HG02588 (cell line): ENCODE measurements at regions not wholly inside any gene's neighbourhood (a gene's known extent, or its start where the extent isn't known, plus 50 kb on each side); places are given as distances from the start of the nearest gene placed in this dataset.
"Not testable (repeated sequence)": the region's sequence is repeated elsewhere in the genome, so short reads cannot be mapped to it uniquely, and the experiment has no call there.

ENCODE experiments used
- ATAC-seq: cut with Tn5 transposase; IDR thresholded peaks from one replicate; pipeline ENCODE4 v1.9.1; 2021; ENCODE audit warnings: mild to moderate bottlenecking, moderate library complexity; ENCODE audit not compliant: unreplicated experiment

DNA sequence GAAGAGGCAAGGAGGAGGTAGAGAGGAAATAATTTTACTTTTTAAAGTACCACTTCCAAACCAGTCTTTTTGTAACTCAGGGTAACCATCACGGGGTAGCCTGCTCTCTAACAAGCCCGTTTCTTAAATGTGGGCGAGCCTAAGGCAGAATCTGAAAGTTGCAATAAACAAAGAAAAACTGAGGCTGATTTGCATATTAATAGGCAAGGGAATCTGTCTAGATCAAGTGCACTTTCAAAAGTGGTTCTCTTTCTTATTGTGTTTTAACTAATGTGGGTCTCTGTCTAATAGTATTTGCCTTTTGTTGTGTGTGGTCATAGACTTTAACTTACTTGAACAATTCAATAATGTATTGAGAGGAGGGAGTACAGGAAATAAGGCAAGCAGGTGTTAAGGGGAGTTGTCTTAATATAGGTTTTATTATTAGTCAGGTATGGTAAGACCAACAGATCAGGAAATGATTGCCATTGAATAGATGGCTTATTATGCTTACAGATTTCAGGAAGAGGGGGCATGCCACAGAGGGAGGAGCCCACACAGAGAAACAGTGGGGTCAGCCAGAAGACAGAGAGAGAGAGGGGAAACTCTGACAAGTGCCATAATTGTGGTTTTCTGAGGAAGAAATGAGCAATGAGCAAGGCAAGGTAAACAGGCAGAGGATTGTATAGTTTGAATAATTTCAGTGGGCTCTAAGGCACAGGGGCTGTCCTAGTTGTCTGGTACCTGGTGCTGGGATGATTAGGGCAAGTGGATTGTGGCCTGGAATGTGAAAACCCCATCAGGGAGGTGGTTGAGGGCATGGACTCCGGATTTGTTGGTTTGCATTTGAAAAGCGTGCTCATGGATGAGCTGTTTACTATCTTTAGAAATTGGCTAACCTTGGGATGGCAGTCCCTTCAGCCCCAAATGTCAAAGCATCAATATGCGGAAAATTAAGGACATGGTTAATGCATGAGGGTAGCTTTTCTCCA is 237.2 kb downstream of the TOX3 start:
- ATAC-seq: no peak

DNA sequence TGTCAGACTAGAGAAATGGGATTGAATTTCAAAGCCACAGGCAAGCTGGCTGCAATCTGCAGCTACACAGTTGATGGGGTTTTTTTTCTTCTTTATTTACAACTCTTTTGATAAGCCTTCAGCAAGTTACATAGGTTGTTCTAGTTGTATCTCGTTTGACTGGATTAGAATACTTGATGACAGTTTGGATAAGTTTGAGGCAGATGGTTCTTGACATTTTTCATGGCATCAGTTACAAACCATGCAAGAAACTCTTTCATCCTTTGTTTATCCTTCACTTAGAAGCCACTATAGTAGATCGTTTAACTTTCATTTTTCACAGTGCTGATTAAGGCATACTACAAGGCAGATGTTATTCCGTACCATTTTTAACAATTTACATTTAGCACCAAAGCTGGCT is 238.9 kb downstream of the TOX3 start:
- ATAC-seq: no peak

DNA sequence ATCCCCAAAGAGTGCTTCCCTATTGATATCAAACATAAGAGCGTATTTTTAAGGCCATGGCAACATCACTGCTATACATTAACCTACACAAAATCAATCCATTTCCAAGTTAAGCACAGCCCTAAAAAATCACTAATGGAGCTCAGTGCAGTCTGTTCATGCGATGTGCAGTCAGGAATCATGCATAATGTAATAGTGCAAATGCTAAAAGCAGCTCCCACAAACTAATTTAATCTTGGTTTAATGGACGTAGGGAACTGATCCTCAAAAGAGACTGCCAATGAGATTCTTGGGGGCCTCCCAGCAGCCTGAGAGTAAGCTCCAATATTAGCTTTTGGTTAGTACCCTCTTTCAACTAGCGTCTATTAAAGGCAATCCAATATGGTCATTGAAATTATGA is 245.9 kb downstream of the TOX3 start:
- ATAC-seq: no peak

DNA sequence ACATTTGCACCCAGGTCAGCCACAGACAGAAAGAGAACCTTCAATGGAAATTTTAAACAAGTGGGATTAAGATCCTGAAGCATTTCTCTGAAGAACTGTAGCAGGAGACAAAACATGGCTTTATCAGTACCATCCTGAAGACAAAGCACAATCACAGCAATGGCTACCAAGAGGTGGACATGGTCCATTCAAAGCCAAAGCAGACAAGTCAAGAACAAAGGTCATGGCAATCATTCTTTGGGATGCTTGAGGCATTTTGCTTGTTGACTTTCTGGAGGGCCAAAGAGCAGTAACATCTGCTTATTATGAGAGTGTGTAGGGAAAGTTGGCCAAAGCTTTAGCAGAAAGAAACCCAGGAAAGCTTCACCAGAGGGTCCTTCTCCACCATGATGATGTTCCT is 248.2 kb downstream of the TOX3 start:
- ATAC-seq: no peak

DNA sequence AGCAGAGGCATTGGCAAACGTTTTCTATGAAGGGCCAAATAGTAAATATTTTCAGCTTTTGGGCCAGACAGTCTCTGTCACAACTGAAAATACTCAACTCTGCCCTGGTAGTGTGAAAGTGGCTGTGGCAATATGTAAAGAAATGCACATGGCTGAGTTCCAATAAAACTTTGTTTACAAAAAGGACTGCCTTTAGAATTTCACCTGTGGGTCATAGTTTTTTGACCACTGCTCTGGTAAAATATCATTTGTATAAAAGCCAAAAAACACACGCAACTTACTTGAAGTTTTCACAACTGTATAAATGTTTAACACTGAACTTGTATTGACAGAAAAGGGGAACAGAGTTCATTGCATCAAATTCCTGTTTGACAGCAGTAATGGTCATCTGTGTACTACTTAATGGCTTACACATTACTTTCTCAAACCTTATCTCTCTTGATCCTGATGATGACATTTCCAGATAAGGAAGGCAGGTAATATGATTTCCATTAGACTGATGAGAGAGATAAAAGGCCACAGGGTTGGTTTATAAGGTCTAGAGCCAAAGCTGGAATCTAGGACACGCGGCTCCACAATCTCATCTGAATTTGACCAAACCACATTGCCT is 250.1 kb downstream of the TOX3 start:
- ATAC-seq: not testable (repeated sequence)

DNA sequence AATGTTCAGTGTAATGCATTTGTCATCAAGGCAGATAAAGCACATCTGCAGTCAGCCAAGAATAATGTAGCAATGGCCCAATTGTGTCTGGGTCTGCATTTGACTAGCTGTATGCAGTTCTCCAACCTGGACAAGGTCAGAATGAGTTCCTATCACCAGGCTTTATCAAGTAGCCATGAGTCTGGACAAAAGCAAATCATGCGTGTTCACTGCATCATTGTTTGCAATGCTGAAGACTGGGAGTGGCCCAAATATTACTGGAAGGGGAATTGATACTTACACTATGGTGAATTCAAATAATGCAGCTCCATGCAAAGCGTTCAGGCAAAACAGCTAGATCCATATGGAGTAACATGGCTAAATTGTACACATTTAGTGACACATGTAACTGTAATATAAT is 250.9 kb downstream of the TOX3 start:
- no peak for ATAC-seq

DNA sequence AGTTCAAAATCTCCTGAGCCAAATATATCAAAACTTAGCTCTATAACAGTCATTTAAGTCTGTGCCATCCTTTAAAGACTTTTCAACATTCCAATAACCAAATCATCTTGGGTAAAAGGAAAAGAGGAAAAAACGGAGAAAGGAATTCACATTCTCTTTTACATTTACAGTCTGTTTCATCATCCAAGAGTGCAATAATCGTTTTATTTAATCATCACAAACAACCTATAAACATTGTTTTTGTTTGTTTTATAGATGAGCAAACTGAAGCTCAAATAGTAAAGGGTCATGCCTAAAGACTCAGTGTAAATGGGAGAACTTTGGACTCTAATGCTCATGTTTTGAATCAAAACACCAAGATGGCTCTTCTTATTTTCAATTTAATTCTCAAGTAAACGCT is 252.3 kb downstream of the TOX3 start:
- no peak for ATAC-seq

DNA sequence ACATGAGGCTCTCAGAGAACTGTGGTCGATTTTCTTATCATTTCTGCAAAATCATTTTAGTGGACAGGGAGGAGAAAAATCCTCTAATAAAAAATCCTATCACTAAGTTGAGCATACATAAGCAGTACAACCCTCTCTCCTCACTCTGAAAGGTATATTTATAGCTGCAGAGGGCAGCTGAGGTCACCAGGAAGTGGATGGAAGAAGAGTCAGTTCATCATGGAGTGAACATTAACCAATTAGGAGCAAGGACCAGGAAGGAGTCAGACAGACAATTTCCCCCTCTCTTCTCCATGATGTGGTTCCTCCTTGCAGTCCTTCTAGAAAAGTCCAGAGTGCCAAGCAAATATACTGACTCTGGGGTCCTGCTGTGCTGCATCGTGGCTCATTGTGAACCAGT is 253.7 kb downstream of the TOX3 start:
- ATAC-seq: no peak

DNA sequence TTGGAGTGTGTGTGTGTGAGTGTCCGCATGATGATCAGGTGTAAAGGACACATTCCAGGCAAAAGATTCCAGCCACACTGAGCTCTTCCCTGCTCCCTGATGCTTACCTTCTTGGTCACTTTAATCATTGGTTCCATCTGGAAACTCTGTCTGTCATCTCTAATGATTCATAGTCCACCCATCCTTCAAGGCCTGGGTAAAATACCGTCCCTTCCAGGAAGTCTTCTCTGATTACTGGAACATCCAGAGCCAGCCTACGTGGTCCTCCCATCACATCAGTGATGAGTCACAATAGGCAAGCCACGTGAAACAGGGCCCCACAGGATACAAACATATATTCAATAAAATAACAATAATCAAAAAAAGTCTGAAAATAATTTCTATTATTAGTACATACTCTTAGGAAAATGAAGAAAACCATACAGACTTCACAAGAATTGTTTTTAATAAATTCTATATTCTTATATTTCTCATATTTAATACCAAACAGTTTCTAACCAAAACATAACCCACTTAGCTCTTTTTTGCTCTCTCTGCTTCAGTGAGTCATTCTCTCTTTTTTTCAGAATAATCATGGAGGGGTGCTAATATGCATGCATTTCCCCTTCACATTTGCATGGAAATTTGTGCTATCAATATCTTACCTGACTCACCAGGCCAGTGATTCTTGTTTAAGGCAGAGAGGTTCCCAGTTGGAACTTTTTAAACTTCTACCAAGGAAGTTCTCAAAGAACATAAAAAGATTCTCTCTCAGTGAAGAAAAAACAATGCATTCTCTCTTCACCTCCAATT is 263.2 kb downstream of the TOX3 start:
- no peak for ATAC-seq

DNA sequence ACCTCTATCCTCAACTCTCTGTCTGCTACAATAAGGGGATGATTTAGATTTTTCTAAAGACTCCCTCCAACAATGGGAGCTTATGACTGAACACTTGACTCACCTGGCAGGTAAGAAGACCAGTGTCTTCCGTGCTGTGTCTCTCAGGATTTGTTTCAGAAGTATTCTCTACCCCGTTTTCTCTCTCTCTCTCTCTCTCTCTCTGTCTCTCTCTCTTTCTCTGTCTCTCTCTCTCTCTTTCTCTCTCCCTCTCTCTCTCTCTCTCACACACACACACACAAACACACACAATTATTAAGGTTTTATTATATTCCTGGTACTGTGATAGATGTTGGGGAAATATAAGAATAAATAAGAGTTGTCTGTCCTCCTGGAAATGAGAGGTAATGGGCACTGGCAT is 263.9 kb downstream of the TOX3 start:
- no peak for ATAC-seq

DNA sequence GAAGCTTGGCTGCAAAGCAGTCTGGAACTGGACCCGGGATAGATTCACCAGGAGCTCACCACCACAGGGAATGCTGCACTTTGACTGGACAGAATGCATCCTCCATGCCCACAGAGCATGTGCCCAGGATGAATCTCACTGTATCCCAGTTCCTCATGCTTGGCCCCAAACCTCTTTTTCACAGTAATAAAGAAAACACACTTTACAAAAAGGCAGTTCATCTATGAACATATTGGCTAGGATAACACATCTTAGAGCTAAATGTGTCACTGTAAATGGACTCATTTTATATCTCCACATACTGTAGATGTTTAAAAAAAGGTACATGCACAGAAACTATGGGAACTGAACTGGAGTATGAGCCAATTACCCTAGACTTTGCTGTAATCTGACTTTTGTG is 266.9 kb downstream of the TOX3 start:
- no peak for ATAC-seq

DNA sequence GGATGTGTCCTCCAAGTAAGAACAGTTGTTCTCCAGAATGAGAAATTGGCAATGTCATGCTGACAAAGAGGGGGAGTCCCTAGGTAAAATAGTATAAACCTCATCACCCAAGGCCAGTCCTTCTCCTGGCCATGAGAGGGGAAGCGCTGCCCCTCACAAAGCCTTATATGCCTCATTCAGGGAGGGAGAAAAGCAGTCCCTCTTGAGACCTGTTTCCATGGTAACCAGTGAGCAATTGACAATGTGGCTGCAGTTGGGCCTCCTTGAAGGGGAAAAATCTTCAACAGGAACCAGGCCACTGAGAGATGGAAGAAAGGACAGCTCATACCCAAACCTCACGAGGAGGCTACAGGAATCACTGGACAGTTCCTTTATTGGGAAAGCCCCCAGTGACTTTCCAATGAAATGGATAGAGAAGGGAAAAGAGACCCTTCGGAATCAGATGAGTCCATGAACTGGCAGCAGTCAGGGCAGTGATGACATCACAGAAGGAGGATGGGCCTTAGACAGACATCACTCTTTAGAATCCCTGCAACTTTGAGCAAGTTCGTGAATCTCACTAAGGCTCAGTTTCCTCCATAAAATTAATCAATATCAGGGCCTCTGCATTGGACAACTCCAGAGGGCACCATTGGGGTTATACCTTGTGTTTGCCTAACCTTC is 275.7 kb downstream of the TOX3 start:
- ATAC-seq: no peak

DNA sequence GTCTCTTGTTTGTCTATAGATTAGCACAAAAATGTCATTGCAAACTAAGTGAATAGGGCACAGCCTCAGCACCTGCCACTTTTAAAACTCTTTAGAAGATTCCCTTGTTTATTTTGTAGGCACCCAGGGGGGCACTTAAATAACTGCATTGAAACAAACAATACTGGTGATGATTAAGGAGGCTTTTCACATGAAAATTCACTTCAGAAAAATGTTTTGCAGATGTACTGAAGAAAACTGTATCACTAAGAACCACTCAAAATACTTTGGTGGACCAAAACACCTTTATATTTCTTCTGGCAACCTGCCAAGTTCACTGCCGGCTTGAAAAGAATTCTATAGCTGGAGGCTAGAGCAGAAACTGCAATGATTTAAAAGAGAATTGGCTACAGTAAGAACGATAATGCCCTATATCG is 281.5 kb downstream of the TOX3 start:
- ATAC-seq: no peak

DNA sequence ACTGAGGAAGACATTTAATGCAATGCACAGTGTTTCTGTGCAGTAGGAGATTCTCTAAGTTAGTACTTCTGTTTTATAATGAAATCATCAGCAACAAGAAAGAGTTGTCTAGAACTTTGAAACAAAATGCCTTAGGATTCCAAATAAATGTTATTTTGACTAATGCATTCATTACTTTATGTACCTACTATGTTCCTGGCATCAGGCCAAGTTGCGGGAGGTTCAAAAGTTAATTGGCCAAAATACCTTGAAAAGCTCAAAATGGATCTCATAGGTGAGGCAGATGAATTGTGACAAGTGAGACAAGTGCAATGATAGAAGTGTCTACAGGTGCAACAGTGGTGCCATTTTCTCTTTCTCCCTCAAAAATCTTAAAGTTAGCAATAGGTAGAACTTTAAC is 289.4 kb downstream of the TOX3 start:
- ATAC-seq: no peak

DNA sequence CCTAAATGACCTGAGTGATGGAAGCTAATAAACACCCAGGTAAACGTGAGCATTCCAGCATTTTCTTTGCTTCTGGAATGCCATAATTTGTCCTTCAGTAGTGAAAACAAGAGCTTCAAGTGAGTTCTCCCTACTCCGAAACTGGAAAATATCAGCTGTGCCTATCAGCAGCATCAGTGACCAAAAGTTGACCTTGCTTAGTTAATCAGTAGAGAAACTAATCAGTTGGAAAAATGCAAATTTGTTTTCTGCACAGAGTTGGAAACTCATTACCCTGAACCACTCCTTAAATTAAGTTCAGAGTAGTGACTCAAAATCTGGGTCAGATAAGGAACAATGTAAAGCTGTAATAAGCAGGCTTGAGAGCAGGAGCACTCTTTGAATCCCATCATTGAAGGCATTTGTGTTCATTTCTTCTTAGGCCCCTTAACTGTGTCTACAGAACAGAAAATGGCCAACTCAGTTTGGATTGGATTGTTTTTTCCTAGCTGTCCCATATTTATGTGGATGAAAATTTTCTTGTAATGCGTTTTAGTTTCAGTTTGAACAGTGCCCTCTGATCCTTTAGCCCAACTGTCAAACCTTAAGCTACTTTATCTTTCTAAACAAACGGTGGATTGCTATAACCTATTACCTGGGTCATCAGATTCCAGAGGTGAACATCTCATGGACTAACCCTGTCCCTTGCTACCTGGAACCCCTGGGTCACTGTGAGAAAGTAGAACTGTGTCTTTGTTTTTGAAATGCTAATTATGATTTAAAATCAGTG is 290.4 kb downstream of the TOX3 start:
- no peak for ATAC-seq

DNA sequence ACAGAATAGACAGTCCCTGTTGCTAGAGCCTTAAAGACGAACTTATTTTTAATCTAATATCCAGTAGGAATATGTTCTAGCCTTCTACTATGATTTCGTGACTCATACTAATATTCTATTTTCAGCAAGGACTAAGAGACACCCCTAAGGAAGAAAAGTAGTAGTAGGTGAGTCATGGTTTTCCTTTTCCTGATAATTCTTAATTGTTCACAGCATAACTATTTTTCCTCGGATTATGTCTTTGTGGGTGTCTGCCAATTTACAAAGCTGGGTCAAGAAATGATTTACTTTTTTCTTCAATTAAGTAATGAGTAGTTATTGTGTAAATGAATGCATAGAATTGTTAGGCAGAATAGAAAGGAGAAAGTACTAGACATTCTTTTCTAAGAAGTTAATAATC is 292.2 kb downstream of the TOX3 start:
- no peak for ATAC-seq

DNA sequence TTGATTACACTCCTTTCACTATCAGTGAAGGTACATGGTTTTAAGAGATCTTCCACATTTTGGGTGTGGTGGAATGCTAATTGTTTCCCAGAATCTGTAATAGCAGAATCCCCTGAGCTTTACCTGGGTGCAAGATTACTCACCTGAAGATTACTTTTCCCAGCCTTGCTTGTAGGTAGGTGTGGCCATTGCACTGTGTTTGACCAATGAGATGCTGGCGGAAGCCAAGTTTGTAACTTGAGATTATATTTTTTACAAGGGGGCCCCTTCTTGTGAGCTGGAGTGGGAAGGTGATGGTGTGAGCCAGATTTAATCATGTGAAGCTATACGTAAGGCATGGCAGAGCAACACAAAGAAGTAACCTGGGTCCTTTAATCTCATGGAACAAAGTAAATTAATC is 294.3 kb downstream of the TOX3 start:
- no peak for ATAC-seq

DNA sequence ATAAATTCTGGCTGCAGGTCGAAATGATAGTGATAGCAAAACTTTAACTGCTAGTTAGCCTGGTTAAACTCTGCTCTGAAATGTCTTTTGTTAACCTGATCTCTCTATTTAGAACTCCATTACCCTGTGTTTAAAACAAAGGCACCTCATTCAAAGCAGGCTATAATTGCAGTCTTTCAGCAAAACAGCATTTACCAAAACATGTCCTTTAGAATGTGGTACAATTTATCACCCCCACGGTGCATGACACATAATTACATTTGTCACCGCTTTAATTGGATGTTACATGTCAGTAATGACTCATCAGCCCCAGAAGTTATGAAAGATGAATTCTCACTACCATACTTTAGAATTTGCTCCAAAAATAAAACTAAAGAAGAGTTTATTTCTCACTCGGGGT is 295.4 kb downstream of the TOX3 start:
- ATAC-seq: no peak

DNA sequence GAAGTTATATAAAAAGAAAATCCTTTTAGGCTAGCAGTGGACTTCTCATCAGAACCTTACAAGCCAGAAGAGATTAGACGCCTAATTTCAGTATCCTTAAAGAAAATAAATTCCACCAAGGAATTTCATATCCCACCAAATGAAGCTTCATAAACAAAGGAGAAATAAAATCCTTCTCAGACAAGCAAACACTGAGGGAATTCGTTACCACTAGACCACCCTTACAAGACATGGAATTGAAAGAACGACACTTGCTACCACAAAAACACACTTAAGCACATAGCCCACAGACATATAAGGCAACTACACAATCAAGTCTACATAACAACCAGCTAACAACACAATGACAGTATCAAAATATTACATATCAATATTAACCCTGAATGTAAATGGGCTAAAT is 299.2 kb downstream of the TOX3 start:
- ATAC-seq: no peak

DNA sequence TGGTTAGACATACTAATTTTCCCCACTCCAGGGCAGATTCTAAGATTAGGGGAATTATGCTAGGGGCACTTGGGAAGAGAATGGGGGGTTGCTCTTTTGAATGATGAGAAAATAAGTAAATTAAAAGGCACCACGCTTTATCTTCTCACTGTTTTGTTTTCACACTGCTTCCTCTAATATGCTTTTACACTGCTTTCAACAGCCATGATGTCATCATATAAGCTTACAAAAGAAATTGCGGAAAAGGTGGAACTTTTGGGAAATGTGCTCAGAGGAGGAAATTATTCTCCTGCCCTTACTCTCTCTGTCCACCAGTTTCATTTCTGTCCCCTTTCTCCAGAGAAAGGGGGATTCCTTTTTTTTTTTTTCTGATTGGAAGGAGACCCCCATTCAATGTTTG is 308.2 kb downstream of the TOX3 start:
- ATAC-seq: no peak
